ENCODE measurements at regions not wholly inside any gene's neighbourhood (a gene's known extent, or its start where the extent isn't known, plus 50 kb on each side); places are given as distances from the start of the nearest gene placed in this dataset.

DNA sequence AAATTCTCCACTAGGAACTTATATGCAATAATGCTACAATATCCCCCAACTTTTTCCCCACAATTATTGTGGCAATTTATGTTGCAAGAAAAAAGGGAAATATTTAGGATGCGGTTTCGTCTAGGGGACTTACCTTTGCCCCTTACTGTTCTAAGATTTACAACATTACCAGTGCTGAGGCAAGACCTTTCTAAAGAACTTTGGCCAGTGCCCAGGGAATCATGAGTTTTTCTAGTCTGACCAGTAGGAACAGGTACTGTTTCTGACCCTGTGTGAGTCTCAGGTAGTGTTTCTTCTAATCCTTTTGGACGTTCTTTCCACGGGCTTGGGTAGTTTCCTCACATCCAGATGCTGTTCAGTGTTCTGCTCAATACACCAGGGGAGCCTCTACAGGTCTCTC, 373.7 kb downstream of the HAPSTR1 start (continued):
- no peak for TF ChIP-seq NANOG (IDR thresholded peaks at IDR 0.05; ENCODE audit: borderline replicate concordance)
- no peak for TF ChIP-seq EZH2phosphoT487 (IDR thresholded peaks at IDR 0.05; ENCODE audit: unreplicated experiment)
- TF ChIP-seq STAT1 (IDR thresholded peaks at IDR 0.05; ENCODE audit: unreplicated experiment), result no peak
- TF ChIP-seq, protein P1, sequence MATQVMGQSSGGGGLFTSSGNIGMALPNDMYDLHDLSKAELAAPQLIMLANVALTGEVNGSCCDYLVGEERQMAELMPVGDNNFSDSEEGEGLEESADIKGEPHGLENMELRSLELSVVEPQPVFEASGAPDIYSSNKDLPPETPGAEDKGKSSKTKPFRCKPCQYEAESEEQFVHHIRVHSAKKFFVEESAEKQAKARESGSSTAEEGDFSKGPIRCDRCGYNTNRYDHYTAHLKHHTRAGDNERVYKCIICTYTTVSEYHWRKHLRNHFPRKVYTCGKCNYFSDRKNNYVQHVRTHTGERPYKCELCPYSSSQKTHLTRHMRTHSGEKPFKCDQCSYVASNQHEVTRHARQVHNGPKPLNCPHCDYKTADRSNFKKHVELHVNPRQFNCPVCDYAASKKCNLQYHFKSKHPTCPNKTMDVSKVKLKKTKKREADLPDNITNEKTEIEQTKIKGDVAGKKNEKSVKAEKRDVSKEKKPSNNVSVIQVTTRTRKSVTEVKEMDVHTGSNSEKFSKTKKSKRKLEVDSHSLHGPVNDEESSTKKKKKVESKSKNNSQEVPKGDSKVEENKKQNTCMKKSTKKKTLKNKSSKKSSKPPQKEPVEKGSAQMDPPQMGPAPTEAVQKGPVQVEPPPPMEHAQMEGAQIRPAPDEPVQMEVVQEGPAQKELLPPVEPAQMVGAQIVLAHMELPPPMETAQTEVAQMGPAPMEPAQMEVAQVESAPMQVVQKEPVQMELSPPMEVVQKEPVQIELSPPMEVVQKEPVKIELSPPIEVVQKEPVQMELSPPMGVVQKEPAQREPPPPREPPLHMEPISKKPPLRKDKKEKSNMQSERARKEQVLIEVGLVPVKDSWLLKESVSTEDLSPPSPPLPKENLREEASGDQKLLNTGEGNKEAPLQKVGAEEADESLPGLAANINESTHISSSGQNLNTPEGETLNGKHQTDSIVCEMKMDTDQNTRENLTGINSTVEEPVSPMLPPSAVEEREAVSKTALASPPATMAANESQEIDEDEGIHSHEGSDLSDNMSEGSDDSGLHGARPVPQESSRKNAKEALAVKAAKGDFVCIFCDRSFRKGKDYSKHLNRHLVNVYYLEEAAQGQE (IDR thresholded peaks at IDR 0.05; ENCODE audit: unreplicated experiment), result no peak
- no peak for TF ChIP-seq EZH2 (IDR thresholded peaks at IDR 0.05; ENCODE audit: low read depth, unreplicated experiment)
- no peak for TF ChIP-seq POLR2AphosphoS5 (IDR thresholded peaks at IDR 0.05; ENCODE audit: low read depth)
- no peak for TF ChIP-seq ZNF331 (CRISPR knock-in tag; IDR thresholded peaks at IDR 0.05; ENCODE audit: low read depth)
- TF ChIP-seq, protein P2, sequence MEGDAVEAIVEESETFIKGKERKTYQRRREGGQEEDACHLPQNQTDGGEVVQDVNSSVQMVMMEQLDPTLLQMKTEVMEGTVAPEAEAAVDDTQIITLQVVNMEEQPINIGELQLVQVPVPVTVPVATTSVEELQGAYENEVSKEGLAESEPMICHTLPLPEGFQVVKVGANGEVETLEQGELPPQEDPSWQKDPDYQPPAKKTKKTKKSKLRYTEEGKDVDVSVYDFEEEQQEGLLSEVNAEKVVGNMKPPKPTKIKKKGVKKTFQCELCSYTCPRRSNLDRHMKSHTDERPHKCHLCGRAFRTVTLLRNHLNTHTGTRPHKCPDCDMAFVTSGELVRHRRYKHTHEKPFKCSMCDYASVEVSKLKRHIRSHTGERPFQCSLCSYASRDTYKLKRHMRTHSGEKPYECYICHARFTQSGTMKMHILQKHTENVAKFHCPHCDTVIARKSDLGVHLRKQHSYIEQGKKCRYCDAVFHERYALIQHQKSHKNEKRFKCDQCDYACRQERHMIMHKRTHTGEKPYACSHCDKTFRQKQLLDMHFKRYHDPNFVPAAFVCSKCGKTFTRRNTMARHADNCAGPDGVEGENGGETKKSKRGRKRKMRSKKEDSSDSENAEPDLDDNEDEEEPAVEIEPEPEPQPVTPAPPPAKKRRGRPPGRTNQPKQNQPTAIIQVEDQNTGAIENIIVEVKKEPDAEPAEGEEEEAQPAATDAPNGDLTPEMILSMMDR (conservative IDR thresholded peaks at IDR 0.05; ENCODE audit: low read depth in 2 of 2), result no peak
- no peak for TF ChIP-seq CREB1 (CRISPR knock-in tag; IDR thresholded peaks at IDR 0.05; ENCODE audit: low read depth)
- TF ChIP-seq JUNB (IDR thresholded peaks at IDR 0.05; ENCODE audit: unreplicated experiment), result no peak
- TF ChIP-seq, protein P3, sequence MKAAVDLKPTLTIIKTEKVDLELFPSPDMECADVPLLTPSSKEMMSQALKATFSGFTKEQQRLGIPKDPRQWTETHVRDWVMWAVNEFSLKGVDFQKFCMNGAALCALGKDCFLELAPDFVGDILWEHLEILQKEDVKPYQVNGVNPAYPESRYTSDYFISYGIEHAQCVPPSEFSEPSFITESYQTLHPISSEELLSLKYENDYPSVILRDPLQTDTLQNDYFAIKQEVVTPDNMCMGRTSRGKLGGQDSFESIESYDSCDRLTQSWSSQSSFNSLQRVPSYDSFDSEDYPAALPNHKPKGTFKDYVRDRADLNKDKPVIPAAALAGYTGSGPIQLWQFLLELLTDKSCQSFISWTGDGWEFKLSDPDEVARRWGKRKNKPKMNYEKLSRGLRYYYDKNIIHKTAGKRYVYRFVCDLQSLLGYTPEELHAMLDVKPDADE (IDR thresholded peaks at IDR 0.05), result no peak

DNA sequence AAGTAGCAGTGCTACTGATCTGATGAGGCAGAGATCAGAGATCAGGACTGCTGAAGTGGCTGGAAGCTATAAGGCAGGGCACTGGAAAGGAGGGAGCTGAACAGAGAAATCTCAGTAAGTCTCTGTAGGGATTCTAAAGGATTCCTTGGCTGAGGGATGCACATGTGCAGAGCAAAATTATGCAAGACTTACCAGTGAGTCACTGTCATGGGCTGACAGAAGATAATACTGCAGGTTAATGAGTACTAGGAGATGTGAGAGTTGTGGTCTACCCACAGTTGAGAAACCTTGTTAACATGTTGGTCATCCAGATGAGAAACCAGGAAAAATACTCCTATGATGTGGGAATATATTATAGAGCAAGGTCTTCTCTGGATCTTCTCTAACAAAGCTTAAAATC, 378.1 kb downstream of the HAPSTR1 start:
- Histone ChIP-seq H3K4me2 (no peak overlapping the region), H3K36me3 (ENCODE audit: insufficient read depth) (no peaks in the 10 kb centered on the region), H2AFZ (no peak overlapping the region), H3K27ac (ENCODE audit: low read depth) (no peak overlapping the region), H4K20me1 (replicated peaks; ENCODE audit: insufficient read depth) (no peaks in the 10 kb centered on the region), H3K4me1 (ENCODE audit: insufficient read depth) (no peaks in the 10 kb centered on the region), H3F3A (replicated peaks; ENCODE audit: low read depth) (no peaks in the 10 kb centered on the region), H3K79me2 (replicated peaks; ENCODE audit: insufficient read depth) (no peaks in the 10 kb centered on the region), H3K4me3 (no peak overlapping the region), H3K27me3 (ENCODE audit: insufficient read depth) (no peaks in the 10 kb centered on the region), H3K9me2 (ENCODE audit: insufficient read depth) (no peaks in the 10 kb centered on the region)
- H3K27ac Mint-ChIP-seq, result no peak overlapping the region
- H3K36me3 Mint-ChIP-seq (ENCODE audit: low read depth), result peaks cover 3% of the 10 kb centered on the region; the same call in 1 of the 3 replicates
- no peak for DNase-seq (ENCODE audit: low spot score)
- H3K4me1 Mint-ChIP-seq, result no peaks in the 10 kb centered on the region
- H3K27me3 Mint-ChIP-seq (ENCODE audit: insufficient read depth, low read depth, poor library complexity), result no peaks in the 10 kb centered on the region
- 0 out of 3 replicates have a peak, but pooled peaks cover 2% of the 10 kb centered on the region for H3K9me3 Mint-ChIP-seq
- H3K4me3 Mint-ChIP-seq, result no peak overlapping the region
- no peak for ATAC-seq
- TF ChIP-seq CREB1 (CRISPR knock-in tag; IDR thresholded peaks at IDR 0.05; ENCODE audit: low read depth), result no peak
- TF ChIP-seq ZNF114 (CRISPR knock-in tag; IDR thresholded peaks at IDR 0.05), result no peak
- TF ChIP-seq ZNF331 (CRISPR knock-in tag; IDR thresholded peaks at IDR 0.05; ENCODE audit: low read depth), result no peak
- TF ChIP-seq, protein P3 (IDR thresholded peaks at IDR 0.05), result no peak
- TF ChIP-seq POLR2AphosphoS5 (IDR thresholded peaks at IDR 0.05; ENCODE audit: low read depth), result no peak
- TF ChIP-seq, protein P1 (IDR thresholded peaks at IDR 0.05; ENCODE audit: unreplicated experiment), result no peak
- TF ChIP-seq EZH2 (IDR thresholded peaks at IDR 0.05; ENCODE audit: low read depth, unreplicated experiment), result no peak
- TF ChIP-seq, protein P2 (conservative IDR thresholded peaks at IDR 0.05; ENCODE audit: low read depth in 2 of 2), result no peak
